Stimulated activated naive CD8-positive, alpha-beta T cell treated with anti-CD3 and anti-CD28 coated beads, Interleukin-15, Interleukin-2, amounts not matched to agents 100 U/mL and 50 U/mL, for 24 hours (primary cell): ENCODE measurements at regions not wholly inside any gene's neighbourhood (a gene's known extent, or its start where the extent isn't known, plus 50 kb on each side); places are given as distances from the start of the nearest gene placed in this dataset.
"Not testable (repeated sequence)": the region's sequence is repeated elsewhere in the genome, so short reads cannot be mapped to it uniquely, and the experiment has no call there.

Source experiments
- ATAC-seq: fragments of 150-1000 bp; cut with Tn5 transposase; one replicate; pipeline ENCODE4 v1.10.0; 2021
- DNase-seq: peaks from one replicate; pipeline ENCODE4 v3.0.0; 2021

DNA sequence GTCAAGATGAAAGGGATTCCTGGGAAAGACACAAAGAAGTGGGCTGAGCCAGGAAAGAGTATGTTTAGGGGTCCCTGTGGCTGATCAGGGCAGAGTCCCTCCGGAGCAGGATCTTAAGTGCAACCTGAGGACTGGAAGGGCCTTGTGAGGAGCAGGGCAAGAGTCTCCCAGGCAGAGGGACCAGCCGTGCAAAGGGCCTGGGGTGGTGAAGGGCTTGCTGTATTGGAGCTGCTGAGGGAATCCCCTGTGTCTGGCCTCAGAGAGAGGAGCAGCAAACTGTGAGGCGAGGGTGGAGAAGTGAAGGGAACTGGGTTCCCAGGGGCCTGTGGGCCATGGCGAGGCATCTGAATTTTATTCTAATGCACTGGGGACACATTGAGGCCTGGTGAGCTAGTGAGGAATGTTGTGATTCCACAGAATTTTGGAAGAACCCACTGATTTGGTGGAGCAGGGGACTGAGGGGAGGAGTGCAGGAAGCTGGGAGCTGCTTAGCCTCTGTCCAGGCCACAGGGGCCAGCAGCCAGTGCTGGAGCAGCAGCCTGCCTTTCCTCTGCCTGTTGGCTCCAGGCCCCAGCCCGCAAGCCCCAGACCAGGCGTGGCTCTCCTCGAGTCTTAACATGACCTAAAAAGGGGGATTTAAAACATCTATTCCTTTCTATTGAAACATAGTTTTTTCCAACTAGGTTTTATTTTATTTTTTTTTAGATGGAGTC, 138.4 kb upstream of the IGFBP3 start:
- no peak for ATAC-seq
- no peak for DNase-seq

DNA sequence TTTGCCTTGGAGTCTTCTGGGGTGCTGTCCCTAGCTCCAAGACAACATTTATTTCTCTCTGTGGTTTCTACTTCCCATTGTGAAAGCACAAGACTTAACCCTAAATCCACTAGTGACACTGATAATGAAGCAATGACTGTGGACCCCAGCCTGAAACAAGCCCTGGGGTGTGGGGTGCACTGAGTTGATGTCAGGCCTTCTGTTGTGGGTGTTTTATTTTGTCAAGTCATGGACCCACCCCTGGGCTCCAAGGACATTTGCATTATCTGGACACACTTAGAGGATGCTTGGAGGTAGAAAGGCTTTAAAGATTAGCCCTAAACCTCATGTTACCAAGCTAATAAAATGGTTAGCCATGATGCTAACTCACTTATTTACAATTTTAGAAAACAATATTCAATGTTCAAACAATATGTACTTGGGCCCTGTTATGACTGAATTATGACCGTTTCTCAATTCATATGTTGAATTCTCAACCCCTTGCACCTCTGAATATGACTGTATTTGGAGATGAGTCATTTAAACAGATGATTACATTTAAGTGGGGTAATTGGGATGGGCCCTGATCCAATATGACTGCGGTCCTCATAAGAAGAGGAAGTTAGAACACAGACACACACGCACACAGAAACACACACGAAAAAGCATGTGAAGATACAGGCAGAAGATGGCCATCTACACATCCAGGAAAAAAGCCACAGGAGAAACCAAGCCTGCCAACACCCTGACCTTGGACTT, 137.2 kb upstream of the IGFBP3 start:
- no peak for ATAC-seq

DNA sequence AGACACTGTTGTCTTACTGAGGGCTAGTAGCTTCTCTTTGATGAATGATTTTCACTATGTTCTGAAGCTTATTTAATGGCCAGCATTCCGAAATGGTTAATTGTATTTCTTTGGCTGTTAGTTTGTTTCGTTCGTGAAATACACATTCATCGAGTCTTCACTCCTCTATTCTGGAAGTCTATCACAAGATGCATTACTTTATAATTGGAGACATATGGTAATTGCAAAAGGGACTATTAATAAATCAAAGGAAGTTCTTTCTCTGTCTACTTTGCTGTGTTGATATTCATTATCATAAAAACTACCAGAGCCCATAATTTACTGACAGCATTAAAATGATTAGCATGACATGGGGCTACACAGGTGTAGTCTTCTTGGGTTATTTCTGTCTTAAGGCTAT, 133.8 kb upstream of the IGFBP3 start:
- no peak for ATAC-seq
- no peak for DNase-seq

More for the DNA sequence above, 137.2 kb upstream of the IGFBP3 start:
- no peak for DNase-seq

DNA sequence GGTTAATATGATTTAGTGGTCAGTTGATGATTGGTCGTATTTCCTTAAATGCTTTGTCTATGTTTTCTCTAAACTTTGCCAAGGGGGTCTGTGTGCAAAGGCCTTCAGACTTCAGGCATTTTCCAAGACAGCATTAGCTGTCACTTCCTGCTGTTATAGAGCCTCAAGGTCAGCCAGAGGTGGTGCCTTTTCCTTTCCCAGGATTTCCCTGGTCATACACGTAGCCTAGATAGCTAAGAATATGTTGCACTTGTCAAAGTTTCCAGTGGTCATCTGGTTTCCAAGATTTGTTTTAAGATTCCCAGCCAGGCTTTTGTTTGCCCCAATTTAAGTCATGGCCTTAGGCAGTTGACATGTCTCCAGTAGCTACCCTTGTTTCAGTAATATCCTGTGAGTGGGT, 133.2 kb upstream of the IGFBP3 start:
- DNase-seq (no peak), ATAC-seq (no peak)

DNA sequence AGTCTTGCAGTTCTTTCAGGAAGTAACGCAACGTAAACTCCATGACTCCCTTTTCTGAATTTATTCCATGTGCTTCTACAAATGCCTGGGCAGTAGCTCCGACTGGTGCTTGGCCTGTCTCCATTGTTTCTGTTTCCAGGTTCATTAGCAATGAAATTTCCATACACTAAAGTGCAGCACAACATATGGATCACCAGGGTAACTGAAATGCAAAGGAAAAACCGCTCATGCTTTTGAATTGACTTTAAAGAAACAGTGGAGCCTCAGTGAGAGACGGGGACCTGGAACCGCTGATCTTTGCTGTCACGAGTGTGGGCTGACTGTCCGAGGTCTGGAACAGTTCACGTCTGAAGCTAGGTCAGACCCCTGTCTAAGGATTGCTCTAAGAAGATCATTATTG, 126.5 kb upstream of the IGFBP3 start:
- ATAC-seq: no peak
- no peak for DNase-seq

DNA sequence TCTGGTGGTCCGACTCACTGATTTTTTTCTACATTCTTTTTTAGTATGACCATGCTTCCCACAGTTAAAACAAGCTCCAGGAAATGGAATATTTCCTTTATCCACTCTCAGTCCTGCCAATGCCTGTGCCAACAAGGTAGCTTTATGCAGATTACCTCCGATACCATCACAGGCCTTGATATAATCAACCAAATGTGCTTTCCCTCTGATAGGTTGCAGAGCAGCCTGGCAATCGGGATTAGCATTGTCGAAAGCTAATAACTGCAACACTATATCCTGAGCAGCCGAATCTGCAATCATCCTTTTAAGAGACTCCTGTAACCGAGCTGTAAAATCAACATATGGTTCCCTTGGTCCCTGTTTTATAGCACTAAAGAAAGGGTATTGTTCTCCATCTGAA, 122.3 kb upstream of the IGFBP3 start:
- not testable (repeated sequence) for ATAC-seq

DNA sequence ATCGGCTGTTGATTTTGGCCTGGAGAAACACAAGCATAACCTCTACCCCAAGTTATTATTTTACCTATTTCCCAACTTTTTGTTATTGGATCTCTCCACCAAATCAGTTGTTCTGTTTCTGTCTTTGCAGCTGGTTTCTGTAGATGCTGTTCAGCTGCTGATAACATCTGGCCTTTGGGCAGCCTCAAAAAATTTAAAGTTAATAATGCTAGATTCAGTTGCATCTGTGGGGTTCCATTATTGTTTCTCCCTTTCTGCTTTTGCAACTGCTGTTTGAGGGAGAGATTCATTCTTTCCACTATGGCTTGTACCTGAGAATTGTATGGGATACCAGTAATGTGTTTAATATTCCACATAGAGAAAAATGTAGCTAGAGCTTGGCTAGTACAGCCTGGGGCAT, 118.7 kb upstream of the IGFBP3 start:
- not testable (repeated sequence) for ATAC-seq, DNase-seq

More for the DNA sequence above, 122.3 kb upstream of the IGFBP3 start:
- not testable (repeated sequence) for DNase-seq

DNA sequence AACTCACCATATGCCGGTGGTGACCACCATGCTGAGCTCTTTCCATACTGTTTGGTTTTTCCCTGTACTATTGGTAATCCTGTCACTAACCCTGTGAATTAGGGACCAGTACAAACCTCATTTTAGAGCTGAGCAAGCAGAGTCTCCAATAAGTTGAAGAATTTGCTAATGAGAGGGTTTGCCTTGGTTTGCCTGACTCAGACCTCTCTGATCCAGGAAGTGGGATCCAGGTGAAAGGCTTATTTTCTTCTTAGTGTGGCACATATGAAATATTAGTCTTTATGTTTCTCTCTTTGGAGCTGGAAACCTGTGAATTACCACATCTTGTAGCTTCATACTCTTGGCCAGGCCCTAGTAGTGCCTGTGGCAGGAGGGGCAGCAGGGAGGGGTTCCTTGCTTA, 114.1 kb upstream of the IGFBP3 start:
- no peak for ATAC-seq
- DNase-seq: no peak

DNA sequence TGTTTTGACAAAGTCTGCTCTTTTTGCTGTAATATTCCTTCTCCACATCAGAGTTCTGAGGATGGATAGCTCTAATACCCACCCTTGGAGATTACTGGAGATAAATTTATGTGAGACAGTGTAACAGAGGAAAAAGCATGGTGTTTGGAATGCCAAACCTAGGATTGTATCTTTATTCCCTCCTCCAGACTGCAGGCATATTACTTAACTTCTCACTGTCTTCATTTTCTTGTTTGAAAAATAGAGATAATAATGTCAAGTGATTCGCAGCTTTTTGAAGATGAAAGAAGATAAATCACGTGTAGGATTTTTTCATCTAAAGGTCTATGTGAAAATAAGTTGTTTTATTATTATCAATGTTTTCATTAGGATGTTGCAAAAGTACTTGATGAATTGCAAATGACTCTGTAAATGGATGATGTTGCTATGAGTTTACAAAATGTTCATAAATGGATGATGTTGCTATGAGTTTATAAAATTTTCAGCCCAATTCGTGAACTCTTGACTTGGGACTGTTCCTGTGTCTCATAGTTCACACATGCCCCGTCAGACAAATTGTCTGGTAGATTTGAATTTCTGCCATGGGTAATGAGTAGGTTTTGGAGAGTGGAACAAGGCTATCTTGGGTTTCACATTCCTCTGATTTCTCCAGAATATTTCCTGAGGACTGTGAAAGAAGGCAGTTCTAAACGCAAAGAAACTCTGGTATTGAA, 113.1 kb upstream of the IGFBP3 start:
- no peak for DNase-seq
- ATAC-seq: no peak

DNA sequence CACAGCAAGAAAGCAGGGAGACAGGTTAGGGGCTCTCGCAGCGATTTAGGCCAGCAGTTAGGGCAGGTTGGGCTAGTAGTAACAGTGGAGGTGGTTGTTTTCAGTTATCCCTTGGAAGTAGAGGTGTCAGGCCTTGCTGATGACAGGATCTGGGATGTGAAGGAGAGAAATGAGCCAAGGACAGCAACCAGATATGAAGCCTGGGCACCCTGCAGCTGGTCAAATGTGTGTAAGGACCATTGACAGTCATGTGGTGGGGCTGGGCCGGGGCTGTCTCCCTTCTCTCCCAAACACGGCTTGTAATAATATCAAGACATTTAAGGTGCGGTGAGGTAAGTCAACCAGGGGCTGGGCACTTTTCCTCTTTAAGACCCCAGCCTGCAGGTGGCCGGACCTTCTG, 112.5 kb upstream of the IGFBP3 start:
- ATAC-seq (no peak), DNase-seq (no peak)

DNA sequence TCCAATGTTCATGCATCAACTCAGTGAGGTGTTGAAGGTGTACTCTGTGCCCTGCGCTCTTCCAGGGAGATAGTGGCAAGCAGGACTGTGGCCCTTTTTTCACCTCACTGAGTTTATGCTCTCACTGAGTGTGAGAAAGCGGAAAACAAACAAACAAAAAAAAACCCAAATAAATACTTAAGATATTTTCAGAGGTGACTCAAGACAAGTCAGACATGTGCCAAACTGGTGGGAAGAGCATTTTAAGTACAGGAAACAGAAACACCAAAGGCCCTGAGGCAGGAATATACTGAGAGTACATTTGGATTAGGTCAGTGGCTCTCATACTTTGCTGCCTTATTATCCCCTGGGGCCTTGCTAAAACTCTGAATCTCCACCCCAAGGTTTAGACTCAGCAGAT, 111.9 kb upstream of the IGFBP3 start:
- ATAC-seq (no peak), DNase-seq (no peak)

DNA sequence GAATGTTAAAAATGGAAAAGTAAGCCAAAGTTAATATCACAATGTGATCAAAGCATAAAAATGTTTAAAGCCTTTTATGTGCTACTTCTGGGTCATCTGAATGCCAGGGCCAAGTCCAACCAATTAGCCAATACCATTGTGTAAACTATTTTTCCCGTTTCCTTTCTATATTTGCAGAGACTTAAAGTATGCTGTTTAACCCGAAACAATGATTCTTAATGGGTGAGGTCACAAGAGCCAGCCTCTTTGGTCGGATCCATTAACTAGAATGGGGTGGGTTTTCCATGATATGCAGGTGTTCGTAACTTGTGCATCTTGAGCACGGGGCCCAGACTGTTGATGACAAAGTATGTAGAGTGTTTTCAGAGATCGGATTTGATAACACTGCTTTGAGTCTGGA, 111.3 kb upstream of the IGFBP3 start:
- DNase-seq (no peak), ATAC-seq (no peak)

DNA sequence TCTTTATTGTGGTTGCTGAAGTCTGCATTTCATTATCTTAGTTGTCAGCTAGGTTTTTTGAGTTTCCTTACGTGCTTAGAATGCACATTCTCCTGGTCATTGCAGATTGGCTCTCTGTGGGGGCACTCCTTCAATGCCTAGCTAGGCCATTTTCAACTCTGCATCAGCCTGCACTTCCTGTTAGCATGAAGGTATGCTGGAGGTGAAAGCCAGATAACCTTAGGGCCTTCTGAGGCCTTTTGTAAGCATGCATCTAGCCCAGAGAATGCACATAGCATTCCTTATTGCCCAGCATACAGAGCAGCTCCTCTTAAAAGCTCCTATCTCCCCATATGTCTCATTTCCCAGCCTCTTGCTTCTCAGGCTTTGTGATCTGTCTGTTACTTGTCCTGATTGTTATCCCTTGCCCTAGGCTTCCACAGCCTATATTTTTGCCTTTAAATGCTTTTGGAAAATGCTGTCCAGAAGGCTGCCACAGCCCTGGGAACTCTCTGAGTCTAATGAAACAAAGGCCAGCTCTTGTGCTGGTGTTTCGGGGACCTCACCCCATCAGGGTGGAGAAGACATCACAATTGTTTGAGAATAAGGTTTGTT, 108.1 kb upstream of the IGFBP3 start:
- no peak for DNase-seq
- ATAC-seq: no peak

DNA sequence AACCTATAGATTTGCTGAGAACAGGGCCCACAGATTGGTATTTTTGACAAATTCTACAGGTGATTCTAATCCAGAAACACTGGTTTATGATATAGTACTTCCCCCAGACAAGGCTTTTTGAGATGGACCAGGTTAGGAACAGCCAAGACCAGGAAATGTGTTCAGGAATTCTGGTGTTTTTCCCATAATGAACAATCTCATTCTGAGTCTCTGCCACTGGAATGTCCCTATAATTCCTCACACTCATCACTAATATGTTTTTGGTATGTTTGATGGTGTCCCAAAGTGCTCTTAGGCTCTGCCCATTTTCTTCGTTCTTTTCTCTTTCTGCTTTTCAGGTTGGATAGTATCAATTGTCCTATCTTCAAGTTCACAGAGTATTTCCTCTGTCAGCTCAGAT, 107.2 kb upstream of the IGFBP3 start:
- no peak for DNase-seq
- no peak for ATAC-seq

DNA sequence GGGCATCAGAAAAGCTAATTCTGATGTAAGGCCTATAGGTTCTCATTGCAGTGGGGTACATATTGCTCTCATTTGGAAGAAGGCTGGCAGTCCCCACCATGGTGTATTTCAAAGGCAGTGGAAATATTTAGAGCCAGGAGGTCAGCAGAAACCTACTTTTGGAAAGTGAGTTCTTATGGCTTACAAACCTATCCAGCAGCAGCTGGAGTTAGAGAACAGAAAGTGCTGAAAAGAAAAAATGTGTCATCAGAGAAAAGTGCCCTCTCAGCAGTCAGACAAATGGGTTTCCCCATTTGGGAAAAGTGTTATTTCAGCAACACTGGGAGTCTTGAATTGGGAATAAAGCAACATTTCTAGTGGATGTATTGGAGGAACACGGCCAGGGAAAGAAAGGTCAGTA, 105.7 kb upstream of the IGFBP3 start:
- ATAC-seq (no peak), DNase-seq (no peak)

DNA sequence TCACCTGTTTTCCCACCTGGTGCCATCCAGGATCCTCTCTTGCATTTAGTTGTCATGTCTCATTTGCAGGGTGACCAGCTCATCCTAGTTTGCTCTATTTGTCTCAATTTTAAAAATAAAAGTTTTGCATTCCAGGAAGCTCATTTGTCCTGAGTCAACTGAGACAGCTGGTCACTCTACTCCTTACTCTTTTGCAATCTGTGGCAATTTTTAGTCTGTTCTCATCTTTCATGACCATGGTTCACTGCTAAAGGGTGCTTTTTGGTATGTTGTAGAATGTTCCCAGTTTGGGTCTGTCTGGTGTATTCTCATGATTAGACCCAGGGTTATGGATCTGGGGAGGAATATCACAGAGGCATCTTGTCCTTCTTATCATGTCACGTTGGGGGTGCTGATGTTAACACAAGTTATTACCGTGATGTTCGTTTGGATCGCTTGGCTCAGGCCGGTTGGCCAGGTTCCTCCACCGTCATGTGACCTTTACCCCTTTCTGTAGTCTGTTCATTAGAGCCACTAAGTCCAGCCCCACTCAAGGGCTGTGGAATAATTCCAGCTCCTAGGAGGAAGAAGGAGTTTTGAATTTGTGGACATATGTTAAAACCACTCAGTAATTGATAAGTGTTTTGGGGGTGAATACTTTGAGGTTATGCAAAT, 103.3 kb upstream of the IGFBP3 start:
- no peak for DNase-seq
- no peak for ATAC-seq

DNA sequence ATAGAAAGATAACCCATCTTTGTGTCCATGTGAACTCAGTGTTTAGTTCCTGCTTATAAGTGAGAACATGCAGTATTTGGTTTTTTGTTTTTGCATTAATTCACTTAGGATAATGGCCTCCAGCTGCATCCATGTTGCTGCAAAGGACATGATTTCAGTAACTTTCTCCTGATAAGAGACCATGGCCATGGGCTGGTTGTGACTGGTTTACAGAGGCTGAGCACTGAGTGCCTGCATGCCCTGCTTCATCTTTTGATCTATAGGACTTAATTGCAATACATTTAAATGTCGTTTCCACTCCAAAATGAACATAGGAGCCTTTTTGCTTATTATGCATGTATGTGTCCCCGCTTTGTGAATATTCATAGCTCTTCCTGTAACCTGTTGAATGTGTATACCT, 101.3 kb upstream of the IGFBP3 start:
- ATAC-seq: no peak
- DNase-seq: no peak

DNA sequence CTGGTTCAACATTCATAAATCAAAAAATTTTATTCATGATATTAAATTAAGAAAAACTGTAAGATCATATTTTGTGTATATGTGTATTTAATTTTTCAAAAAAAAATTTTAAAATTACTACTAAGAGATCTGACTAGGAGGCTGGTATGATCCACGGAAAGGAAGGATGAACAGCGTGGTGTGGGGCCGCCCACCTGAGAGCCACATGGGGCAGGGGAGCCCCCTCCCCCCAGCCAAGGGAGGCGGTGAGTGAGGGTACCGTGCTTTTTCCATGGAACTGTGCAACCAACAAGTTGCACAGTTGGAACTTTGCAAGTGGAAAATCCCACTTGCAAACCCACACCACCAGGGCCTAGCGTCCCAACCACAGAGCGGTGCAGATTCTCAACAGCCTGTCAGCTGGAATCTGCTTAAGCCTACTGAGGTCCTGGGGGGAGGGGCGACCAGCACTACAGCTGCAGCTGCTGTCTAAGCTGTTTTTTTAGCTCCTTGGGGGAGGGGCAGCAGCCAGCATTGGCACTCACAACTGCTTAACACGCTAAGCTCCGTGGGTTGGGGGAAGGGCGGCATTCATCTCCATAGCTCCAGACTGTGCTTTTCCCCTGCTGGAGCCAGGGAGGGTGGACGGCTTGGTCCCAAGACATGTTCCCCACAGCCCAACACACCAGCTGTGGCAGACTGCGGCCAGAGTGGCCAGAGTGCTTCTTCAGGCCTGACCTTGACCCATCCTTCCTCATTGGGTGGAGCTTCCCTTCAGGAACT, 94.2 kb upstream of the IGFBP3 start:
- no peak for ATAC-seq
- DNase-seq: no peak

DNA sequence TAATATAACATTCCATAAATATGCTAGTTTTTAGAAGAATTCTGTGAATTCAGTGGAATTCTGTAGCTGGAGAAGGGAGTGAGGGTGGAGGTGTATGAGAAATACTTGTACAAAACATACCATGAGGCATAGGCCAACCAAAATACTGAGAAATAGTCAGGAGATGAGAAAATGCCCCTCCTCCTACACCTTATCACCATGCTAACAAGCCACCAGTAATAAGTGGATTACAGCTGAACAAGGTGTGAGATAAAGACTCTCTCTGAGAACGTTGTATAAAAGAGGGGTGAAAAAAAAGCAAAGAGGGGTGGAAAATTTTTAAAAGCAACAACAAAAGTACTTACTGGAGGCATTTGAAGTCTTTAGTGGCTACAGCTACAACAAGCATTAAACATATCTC, 90.4 kb upstream of the IGFBP3 start:
- no peak for ATAC-seq
- no peak for DNase-seq

DNA sequence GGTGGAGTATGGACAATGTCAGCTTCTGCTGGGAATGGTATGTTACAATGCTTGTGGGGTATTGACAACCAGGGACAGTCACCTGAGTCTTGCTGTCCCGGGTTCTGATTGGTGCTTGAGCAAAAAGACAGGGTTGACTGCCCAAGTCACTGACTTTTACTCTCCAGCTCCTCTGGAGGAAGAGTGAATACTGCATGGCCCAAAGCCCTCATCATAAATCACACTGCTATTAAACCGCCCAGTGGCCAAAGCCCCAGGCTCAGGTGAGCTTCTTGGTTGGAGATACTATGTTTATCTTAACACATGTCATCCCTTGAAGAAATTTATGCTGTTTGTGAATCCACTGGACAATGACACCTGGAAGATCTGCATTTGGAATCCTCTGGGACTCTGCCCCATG, 90.0 kb upstream of the IGFBP3 start:
- ATAC-seq (no peak), DNase-seq (no peak)

DNA sequence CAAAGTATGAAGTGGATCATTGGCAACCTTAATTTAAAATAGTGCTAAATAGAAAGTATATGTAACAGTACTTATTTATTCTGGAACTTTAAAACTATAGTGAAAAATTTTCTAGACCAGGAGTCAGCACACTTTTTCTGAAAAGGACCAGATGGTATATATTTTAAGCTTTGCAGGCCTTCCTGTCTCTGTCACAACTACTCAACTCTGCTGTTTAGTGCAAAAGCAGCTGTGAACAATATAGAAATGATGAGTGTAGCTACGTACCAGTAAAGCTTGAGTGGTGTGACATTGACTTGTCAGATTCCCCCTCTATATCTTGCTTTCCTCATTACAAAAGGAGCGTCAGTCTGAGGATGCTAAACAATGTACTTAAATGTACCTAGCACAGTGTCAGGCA, 88.1 kb upstream of the IGFBP3 start:
- no peak for ATAC-seq

More for the DNA sequence above, 88.1 kb upstream of the IGFBP3 start:
- no peak for DNase-seq
